ENCODE measurements at regions not wholly inside any gene's neighbourhood (a gene's known extent, or its start where the extent isn't known, plus 50 kb on each side); places are given as distances from the start of the nearest gene placed in this dataset.

DNA sequence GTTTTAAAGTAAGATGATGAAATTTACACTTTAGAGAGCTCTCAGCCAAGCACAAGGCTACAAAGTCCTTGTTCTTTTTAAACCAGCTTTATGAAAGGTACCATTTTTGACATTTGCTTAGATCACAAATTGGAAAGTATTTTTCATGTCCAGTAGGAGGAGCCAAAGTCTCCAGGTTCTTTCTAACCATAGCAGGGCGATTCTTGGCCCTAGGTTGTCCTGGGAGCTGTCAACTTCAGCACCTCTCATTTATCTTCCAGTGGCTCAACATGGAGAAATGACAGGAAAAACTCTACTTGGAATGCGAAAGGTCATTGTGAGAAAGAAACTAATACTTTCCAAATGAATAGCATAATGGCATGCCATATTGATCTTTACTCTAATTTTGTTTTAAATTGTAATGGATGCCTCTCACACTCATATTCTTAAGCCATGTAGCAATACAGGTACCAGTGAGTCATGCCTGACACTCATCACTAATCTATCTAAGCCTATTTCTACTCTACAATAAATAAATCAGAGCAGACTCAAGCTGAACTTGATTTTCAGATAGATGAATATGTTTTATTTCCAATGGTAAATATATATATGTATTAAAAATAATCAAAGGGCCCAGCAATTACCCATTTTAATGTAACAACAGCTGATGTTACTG, 919.1 kb upstream of the EEF2KMT start:
- no peak overlapping the region for H3K4me3 Mint-ChIP-seq
- peaks cover 10% of the 10 kb centered on the region for H3K27me3 Mint-ChIP-seq
- no peaks in the 10 kb centered on the region for H3K36me3 Mint-ChIP-seq
- peaks cover 11% of the 10 kb centered on the region for H3K9me3 Mint-ChIP-seq
- no peak overlapping the region for H3K27ac Mint-ChIP-seq
- no peaks in the 10 kb centered on the region for H3K4me1 Mint-ChIP-seq

DNA sequence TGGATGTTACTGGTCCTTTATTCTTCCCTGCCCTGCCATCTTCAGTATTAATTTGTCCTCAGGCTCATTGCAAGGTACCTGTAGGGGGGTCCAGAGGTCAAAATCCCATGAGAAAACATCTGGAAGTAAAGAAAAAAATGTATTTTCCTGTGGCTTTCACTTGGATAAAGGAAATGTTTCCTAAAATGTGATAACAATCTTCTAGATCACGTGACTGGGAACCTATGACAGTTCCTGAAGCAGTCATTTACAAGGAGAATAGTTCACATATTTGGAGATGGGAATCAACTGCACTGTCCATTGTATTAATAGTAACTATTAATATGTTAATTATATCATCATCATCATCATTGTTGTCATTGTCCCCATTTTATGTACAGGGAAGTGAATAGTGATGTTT, 915.1 kb upstream of the EEF2KMT start:
- peaks cover 11% of the 10 kb centered on the region for H3K9me3 Mint-ChIP-seq

GRCh38 chr16:6009151-6009550, 911.6 kb upstream of the EEF2KMT start:
- H3K36me3 Mint-ChIP-seq = no peaks in the 10 kb centered on the region
- H3K4me3 Mint-ChIP-seq = no peak overlapping the region
- H3K9me3 Mint-ChIP-seq = no peaks in the 10 kb centered on the region
- H3K27me3 Mint-ChIP-seq = no peaks in the 10 kb centered on the region
- H3K27ac Mint-ChIP-seq = no peak overlapping the region
- H3K4me1 Mint-ChIP-seq = no peaks in the 10 kb centered on the region

More for the DNA sequence above, 915.1 kb upstream of the EEF2KMT start:
- no peaks in the 10 kb centered on the region for H3K36me3 Mint-ChIP-seq
- H3K27ac Mint-ChIP-seq = no peak overlapping the region
- no peak overlapping the region for H3K4me3 Mint-ChIP-seq
- no peaks in the 10 kb centered on the region for H3K4me1 Mint-ChIP-seq
- H3K27me3 Mint-ChIP-seq = peaks cover 4% of the 10 kb centered on the region

DNA sequence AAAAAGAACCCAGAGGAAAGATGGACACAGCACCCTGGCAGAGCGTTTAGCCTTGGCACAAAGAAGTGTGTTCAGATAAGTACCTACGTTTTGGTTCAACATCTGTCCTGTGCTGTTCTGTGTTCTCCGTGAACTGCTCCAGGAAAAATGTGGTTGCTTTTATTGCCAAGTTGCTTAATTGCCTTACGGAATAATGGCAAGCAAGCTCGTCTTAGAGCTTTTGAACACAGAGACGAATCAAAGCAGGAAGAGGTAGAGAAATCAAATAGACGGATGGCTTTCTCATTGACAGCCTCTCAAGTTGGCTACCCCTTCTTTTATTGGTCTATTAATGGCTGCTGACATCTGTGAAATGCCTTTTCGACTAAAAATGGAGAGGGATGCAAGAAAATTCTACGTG, 911.1 kb upstream of the EEF2KMT start:
- Mint-ChIP-seq H3K27ac (no peak overlapping the region), H3K9me3 (no peaks in the 10 kb centered on the region), H3K36me3 (no peaks in the 10 kb centered on the region), H3K27me3 (no peaks in the 10 kb centered on the region), H3K4me3 (no peak overlapping the region), H3K4me1 (no peaks in the 10 kb centered on the region)

- H3K27ac Mint-ChIP-seq = no peak overlapping the region
- no peaks in the 10 kb centered on the region for H3K4me1 Mint-ChIP-seq
- peaks cover 14% of the 10 kb centered on the region for H3K9me3 Mint-ChIP-seq
- H3K4me3 Mint-ChIP-seq = no peak overlapping the region
- H3K36me3 Mint-ChIP-seq = no peaks in the 10 kb centered on the region
- no peaks in the 10 kb centered on the region for H3K27me3 Mint-ChIP-seq
These were observed 895.8 kb upstream of the EEF2KMT start for GRCh38 chr16:5993356-5993755.

GRCh38 chr16:5982979-5983378, 885.4 kb upstream of the EEF2KMT start:
- no peaks in the 10 kb centered on the region for H3K36me3 Mint-ChIP-seq
- H3K27me3 Mint-ChIP-seq = peaks cover 3% of the 10 kb centered on the region
- H3K4me3 Mint-ChIP-seq = no peak overlapping the region
- H3K4me1 Mint-ChIP-seq = no peaks in the 10 kb centered on the region
- H3K27ac Mint-ChIP-seq = no peak overlapping the region
- peaks cover 5% of the 10 kb centered on the region for H3K9me3 Mint-ChIP-seq

- Mint-ChIP-seq H3K27ac (no peak overlapping the region), H3K36me3 (no peaks in the 10 kb centered on the region), H3K9me3 (peaks cover 5% of the 10 kb centered on the region), H3K4me3 (no peak overlapping the region), H3K27me3 (peaks cover 3% of the 10 kb centered on the region), H3K4me1 (no peaks in the 10 kb centered on the region)
These were observed 882.4 kb upstream of the EEF2KMT start for GRCh38 chr16:5979905-5980550.

GRCh38 chr16:5977329-5977728, 879.7 kb upstream of the EEF2KMT start:
- Mint-ChIP-seq H3K27ac (no peak overlapping the region), H3K4me1 (no peaks in the 10 kb centered on the region), H3K9me3 (no peaks in the 10 kb centered on the region), H3K36me3 (no peaks in the 10 kb centered on the region), H3K4me3 (no peak overlapping the region), H3K27me3 (no peaks in the 10 kb centered on the region)

- Mint-ChIP-seq H3K27me3 (no peaks in the 10 kb centered on the region), H3K36me3 (no peaks in the 10 kb centered on the region), H3K27ac (no peak overlapping the region), H3K4me1 (no peaks in the 10 kb centered on the region), H3K4me3 (no peak overlapping the region), H3K9me3 (peaks cover 12% of the 10 kb centered on the region)
These were observed 875.2 kb upstream of the EEF2KMT start for GRCh38 chr16:5972747-5973146.

DNA sequence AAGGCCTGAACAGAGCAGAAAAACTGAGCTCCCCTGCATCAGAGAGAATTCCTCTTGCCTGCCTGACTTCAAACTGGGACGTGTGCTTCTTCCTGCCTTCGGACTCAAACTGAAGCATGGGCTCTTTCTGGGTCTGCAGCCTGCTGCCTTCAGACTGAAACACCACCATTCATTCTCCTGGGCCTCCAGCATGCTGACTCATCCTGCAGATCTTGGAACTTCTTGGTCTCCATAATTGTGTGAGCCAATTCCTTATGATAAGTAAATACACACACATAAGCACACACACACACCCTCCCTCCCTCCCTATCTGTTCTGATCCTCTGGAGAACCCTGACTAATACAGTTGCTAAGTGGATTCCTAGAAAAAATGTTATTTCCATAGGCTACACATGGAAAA, 874.3 kb upstream of the EEF2KMT start:
- peaks cover 17% of the 10 kb centered on the region for H3K9me3 Mint-ChIP-seq
- H3K27me3 Mint-ChIP-seq = no peaks in the 10 kb centered on the region
- H3K4me3 Mint-ChIP-seq = no peak overlapping the region
- no peaks in the 10 kb centered on the region for H3K4me1 Mint-ChIP-seq
- no peaks in the 10 kb centered on the region for H3K36me3 Mint-ChIP-seq
- no peak overlapping the region for H3K27ac Mint-ChIP-seq

DNA sequence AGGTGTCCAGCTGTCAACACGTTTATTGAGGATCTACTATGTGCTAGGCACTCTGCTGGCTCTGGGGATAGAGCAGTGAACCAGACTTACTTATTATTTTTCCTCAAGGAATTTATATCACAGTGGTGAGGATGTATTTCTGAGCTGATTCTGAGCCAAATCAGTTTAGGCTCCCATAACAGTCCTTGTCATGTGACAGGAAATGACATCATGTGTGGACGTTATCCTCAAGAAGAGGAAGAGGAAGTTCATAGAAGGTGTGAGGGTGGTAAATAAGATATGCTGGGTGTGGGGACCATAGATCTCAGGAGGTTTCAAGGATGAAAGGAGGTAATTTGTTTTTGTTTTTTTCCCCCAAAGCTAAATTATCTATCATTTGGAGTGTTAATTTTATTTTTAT, 873.5 kb upstream of the EEF2KMT start:
- H3K4me3 Mint-ChIP-seq = no peak overlapping the region
- no peaks in the 10 kb centered on the region for H3K36me3 Mint-ChIP-seq
- no peak overlapping the region for H3K27ac Mint-ChIP-seq
- no peaks in the 10 kb centered on the region for H3K4me1 Mint-ChIP-seq
- H3K9me3 Mint-ChIP-seq = peaks cover 17% of the 10 kb centered on the region
- no peaks in the 10 kb centered on the region for H3K27me3 Mint-ChIP-seq

DNA sequence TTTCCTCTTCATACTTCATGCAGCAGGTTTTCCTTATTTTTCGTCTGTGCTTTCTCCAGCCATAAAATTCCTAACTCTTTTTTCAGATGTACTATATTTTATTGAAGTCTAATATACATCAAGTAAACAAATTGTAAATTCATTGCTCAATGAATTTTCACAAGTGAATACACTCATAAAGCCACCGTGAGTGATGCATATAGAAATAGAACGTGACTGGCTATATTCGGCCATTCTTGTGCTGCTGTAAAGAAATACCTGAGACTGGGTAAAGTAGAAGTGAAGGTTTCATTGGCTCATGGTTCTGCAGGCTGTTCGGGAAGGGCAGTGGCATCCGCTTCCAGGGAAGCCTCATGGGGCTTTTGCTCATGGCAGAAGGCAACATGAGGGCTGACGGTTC, 868.4 kb upstream of the EEF2KMT start:
- Mint-ChIP-seq H3K4me1 (no peaks in the 10 kb centered on the region), H3K9me3 (peaks cover 21% of the 10 kb centered on the region), H3K36me3 (no peaks in the 10 kb centered on the region), H3K4me3 (no peak overlapping the region), H3K27me3 (no peaks in the 10 kb centered on the region), H3K27ac (no peak overlapping the region)

DNA sequence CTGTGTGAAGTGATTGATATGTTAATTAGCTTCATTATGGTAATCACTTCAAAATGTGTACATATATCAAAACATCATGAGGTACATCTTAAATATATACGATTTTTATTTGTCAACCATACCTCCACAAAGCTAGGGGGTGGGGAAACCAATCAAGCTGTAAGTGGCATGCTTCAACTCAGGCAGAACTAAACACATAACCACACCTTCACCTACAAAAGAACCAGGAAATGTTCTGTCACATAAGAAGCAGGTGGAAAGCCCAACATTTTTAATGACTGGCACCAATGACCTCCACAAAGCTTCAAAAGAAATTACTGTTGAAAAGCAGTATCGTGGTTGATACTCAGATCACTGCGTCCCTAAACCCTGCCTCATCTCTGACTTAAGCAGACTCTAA, 867.7 kb upstream of the EEF2KMT start:
- Mint-ChIP-seq H3K4me1 (no peaks in the 10 kb centered on the region), H3K27me3 (no peaks in the 10 kb centered on the region), H3K36me3 (no peaks in the 10 kb centered on the region), H3K4me3 (no peak overlapping the region), H3K27ac (no peak overlapping the region), H3K9me3 (peaks cover 21% of the 10 kb centered on the region)

GRCh38 chr16:5951486-5951885, 853.9 kb upstream of the EEF2KMT start:
- Mint-ChIP-seq H3K4me3 (no peak overlapping the region), H3K27me3 (no peaks in the 10 kb centered on the region), H3K9me3 (no peaks in the 10 kb centered on the region), H3K4me1 (no peaks in the 10 kb centered on the region), H3K27ac (no peak overlapping the region), H3K36me3 (no peaks in the 10 kb centered on the region)

DNA sequence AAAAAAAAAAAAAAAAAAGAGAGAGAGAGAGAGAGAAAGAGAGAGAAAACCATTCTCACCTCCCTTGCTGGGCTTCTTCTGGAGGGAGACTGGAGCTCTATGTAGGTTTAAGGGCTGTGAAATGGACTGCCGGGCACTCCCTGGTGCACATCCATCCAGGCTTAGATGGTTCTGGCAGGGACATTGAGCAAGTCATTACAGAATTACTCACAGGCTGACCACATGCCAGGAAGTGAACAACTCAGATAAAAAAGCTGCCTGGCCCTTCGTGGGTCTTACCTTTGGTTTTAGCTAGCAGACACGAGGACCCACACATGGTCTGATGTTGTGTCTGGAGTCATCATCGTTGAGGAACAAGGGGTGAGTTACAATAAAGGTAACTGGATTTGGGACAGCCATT, 847.4 kb upstream of the EEF2KMT start:
- Mint-ChIP-seq H3K4me1 (no peaks in the 10 kb centered on the region), H3K27me3 (no peaks in the 10 kb centered on the region), H3K4me3 (no peak overlapping the region), H3K36me3 (no peaks in the 10 kb centered on the region), H3K9me3 (peaks cover 16% of the 10 kb centered on the region), H3K27ac (no peak overlapping the region)

GRCh38 chr16:5938607-5939006, 841.0 kb upstream of the EEF2KMT start:
- H3K4me3 Mint-ChIP-seq = no peak overlapping the region
- no peak overlapping the region for H3K27ac Mint-ChIP-seq

DNA sequence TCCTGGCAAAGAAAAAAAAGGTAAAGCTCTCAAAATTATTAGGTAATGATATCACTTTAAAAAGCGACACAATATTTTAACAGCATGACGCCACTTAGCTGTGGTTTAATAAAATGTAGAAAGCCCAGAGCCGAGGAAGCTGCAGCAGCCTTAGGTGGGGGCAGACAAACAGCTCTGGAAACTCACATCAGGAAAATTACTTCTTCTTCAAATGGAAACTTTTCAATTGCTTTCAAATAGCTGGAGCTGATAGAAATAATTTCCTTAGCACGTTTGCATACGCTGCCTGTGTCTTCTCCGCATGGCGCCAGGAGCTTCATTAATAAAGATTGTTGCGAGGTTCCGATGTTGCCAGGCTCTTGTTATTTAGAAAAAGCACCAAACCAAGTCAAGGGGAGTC, 835.3 kb upstream of the EEF2KMT start:
- Mint-ChIP-seq H3K36me3 (peaks cover 3% of the 10 kb centered on the region), H3K27me3 (no peaks in the 10 kb centered on the region), H3K27ac (no peak overlapping the region), H3K4me3 (no peak overlapping the region), H3K9me3 (peaks cover 19% of the 10 kb centered on the region), H3K4me1 (no peaks in the 10 kb centered on the region)

More at GRCh38 chr16:5938607-5939006, 841.0 kb upstream of the EEF2KMT start:
- H3K4me1 Mint-ChIP-seq = no peaks in the 10 kb centered on the region
- no peaks in the 10 kb centered on the region for H3K27me3 Mint-ChIP-seq
- H3K9me3 Mint-ChIP-seq = peaks cover 24% of the 10 kb centered on the region
- H3K36me3 Mint-ChIP-seq = peaks cover 3% of the 10 kb centered on the region

All from activated naive CD4-positive, alpha-beta T cell treated with anti-CD3 and anti-CD28 coated beads, Interleukin-2, amount 50 U/mL, for 24 hours (primary cell).